GM12873 (cell line): ENCODE measurements at regions not wholly inside any gene's neighbourhood (a gene's known extent, or its start where the extent isn't known, plus 50 kb on each side); places are given as distances from the start of the nearest gene placed in this dataset.

ENCODE experiments used
- CTCF ChIP-seq: IDR thresholded peaks from 2 replicates; pipeline ENCODE4 v1.5.1; 2012; ENCODE audit warnings: low read depth, mild to moderate bottlenecking, moderate library complexity, low read length, control low read depth; ENCODE audit not compliant: insufficient read depth; ENCODE audit errors: missing control alignments

- no peak for TF ChIP-seq CTCF
These were observed 439.6 kb downstream of the DYNC2H1 start for GRCh38 chr11:103548838-103549237.

- TF ChIP-seq CTCF, result no peak
These were observed 441.6 kb downstream of the DYNC2H1 start for GRCh38 chr11:103550811-103551210.

- TF ChIP-seq CTCF, result no peak
These were observed 442.9 kb downstream of the DYNC2H1 start for GRCh38 chr11:103552086-103552485.

- TF ChIP-seq CTCF, result no peak
These were observed 446.9 kb downstream of the DYNC2H1 start for GRCh38 chr11:103556171-103556570.

- TF ChIP-seq CTCF, result no peak
These were observed 456.9 kb downstream of the DYNC2H1 start for GRCh38 chr11:103566116-103566515.

GRCh38 chr11:103581760-103582159 lies 454.7 kb upstream of the DDI1 start:
- TF ChIP-seq CTCF, result no peak

GRCh38 chr11:103582351-103582909 lies 454.0 kb upstream of the DDI1 start:
- TF ChIP-seq CTCF, result no peak

- TF ChIP-seq CTCF, result no peak
These were observed 452.4 kb upstream of the DDI1 start for GRCh38 chr11:103584021-103584420.
